ENCODE measurements at regions not wholly inside any gene's neighbourhood (a gene's known extent, or its start where the extent isn't known, plus 50 kb on each side); places are given as distances from the start of the nearest gene placed in this dataset.

GRCh38 chr5:142465476-142465875, 140.7 kb upstream of the SPRY4 start:
- TF ChIP-seq CTCF (IDR thresholded peaks at IDR 0.05) (no peak), POLR2A (IDR thresholded peaks at IDR 0.05) (no peak)
